Neural cell (in vitro differentiated cells): ENCODE measurements at regions not wholly inside any gene's neighbourhood (a gene's known extent, or its start where the extent isn't known, plus 50 kb on each side); places are given as distances from the start of the nearest gene placed in this dataset.

Source experiments
- H2AFZ ChIP-seq: fragments of 200-600, 300-800 bp; sonication (generic), shearing (Covaris generic); 2 replicates; pipeline ENCODE4 v1.6.0; 2014; ENCODE audit warnings: low read depth, mild to moderate bottlenecking, antibody characterized with exemption, low read length, moderate library complexity
- H3F3A ChIP-seq: fragments of 200-600 bp; shearing (Covaris generic); 2 replicates; pipeline ENCODE4 v1.6.1; 2016; ENCODE audit warnings: mild to moderate bottlenecking, moderate library complexity, mixed read lengths, antibody characterized with exemption, low read length; ENCODE audit not compliant: insufficient read depth, poor library complexity, severe bottlenecking
- H3K27ac ChIP-seq: fragments of 200-600, 300-800 bp; sonication (generic), shearing (Covaris generic); 2 replicates; pipeline ENCODE4 v1.5.1; 2014; ENCODE audit warnings: mild to moderate bottlenecking, low read length, moderate library complexity
- H3K27me3 ChIP-seq: fragments of 300-800, 200-600 bp; sonication (generic), shearing (Covaris generic); 2 replicates; pipeline ENCODE4 v1.6.0; 2014; ENCODE audit warnings: mild to moderate bottlenecking, low read depth, low read length, moderate library complexity; ENCODE audit not compliant: insufficient read depth
- H3K36me3 ChIP-seq: fragments of 300-800, 200-600 bp; sonication (generic), shearing (Covaris generic); 2 replicates; pipeline ENCODE4 v1.5.1; 2014; ENCODE audit warnings: mild to moderate bottlenecking, antibody characterized with exemption, low read length, moderate library complexity; ENCODE audit not compliant: insufficient read depth
- H3K4me2 ChIP-seq: fragments of 300-800, 200-600 bp; sonication (generic), shearing (Covaris generic); 2 replicates; pipeline ENCODE4 v1.6.0; 2014; ENCODE audit warnings: mild to moderate bottlenecking, low read length
- H3K4me3 ChIP-seq: fragments of 300-800, 200-600 bp; sonication (generic), shearing (Covaris generic); 2 replicates; pipeline ENCODE4 v1.5.1; 2014; ENCODE audit warnings: mild to moderate bottlenecking, low read length, moderate library complexity
- H3K79me2 ChIP-seq: fragments of 200-600 bp; shearing (Covaris generic); replicated peaks from 2 replicates; pipeline ENCODE4 v1.6.0; 2014; ENCODE audit warnings: mild to moderate bottlenecking, low read length, moderate library complexity; ENCODE audit not compliant: insufficient read depth
- H3K9ac ChIP-seq: fragments of 300-800, 200-600 bp; sonication (generic), shearing (Covaris generic); 2 replicates; pipeline ENCODE4 v1.6.1; 2016; ENCODE audit warnings: mild to moderate bottlenecking, low read length, mixed read lengths
- H3K9me2 ChIP-seq: fragments of 200-600 bp; shearing (Covaris generic); 2 replicates; pipeline ENCODE4 v1.6.1; 2016; ENCODE audit warnings: mild to moderate bottlenecking, low read length, mixed read lengths; ENCODE audit not compliant: insufficient read depth
- H3K9me3 ChIP-seq: fragments of 200-600, 300-800 bp; sonication (generic), shearing (Covaris generic); 2 replicates; pipeline ENCODE4 v1.6.1; 2016; ENCODE audit warnings: mild to moderate bottlenecking, mixed run types, low read length, moderate library complexity, mixed read lengths
- H4K20me1 ChIP-seq: fragments of 200-600 bp; shearing (Covaris generic); 2 replicates; pipeline ENCODE4 v1.6.1; 2016; ENCODE audit warnings: mild to moderate bottlenecking, mixed run types; ENCODE audit not compliant: insufficient read depth
- CTCF ChIP-seq: fragments of 450-650 bp; IDR thresholded peaks from 2 replicates; pipeline ENCODE4 v1.5.1; 2014; ENCODE audit warnings: antibody characterized with exemption, mild to moderate bottlenecking, moderate library complexity; ENCODE audit not compliant: poor library complexity, severe bottlenecking
- EP300 ChIP-seq: fragments of 450-650 bp; conservative IDR thresholded peaks from 2 replicates; pipeline ENCODE4 v1.6.1; 2014; ENCODE audit warnings: antibody characterized with exemption, mild to moderate bottlenecking, moderate library complexity; ENCODE audit not compliant: poor library complexity, severe bottlenecking
- EZH2 ChIP-seq: fragments of 200-600, 300-800 bp; shearing (Covaris generic), sonication (generic); IDR thresholded peaks from 2 replicates; pipeline ENCODE4 v1.6.1; 2014; ENCODE audit warnings: antibody characterized with exemption, low read length, borderline replicate concordance, mild to moderate bottlenecking; ENCODE audit not compliant: insufficient read depth, poor library complexity, severe bottlenecking
- MXI1 ChIP-seq: fragments of 450-650 bp; conservative IDR thresholded peaks from 2 replicates; pipeline ENCODE4 v1.6.1; 2014; ENCODE audit warnings: antibody characterized with exemption, mild to moderate bottlenecking; ENCODE audit not compliant: poor library complexity, severe bottlenecking
- POLR2AphosphoS5 ChIP-seq: IDR thresholded peaks from 2 replicates; pipeline ENCODE4 v1.6.1; 2012
- RAD21 ChIP-seq: fragments of 450-650 bp; conservative IDR thresholded peaks from 2 replicates; pipeline ENCODE4 v1.6.1; 2014; ENCODE audit warnings: antibody characterized with exemption, mild to moderate bottlenecking, moderate library complexity
- REST ChIP-seq: IDR thresholded peaks from 2 replicates; pipeline ENCODE4 v1.6.1; 2012; ENCODE audit warnings: borderline replicate concordance
- SMC3 ChIP-seq: fragments of 450-650 bp; conservative IDR thresholded peaks from 2 replicates; pipeline ENCODE4 v1.6.1; 2014; ENCODE audit warnings: antibody characterized with exemption, mild to moderate bottlenecking, moderate library complexity; ENCODE audit not compliant: poor library complexity
- TAF1 ChIP-seq: IDR thresholded peaks from 2 replicates; pipeline ENCODE4 v1.6.1; 2012; ENCODE audit warnings: low read depth

DNA sequence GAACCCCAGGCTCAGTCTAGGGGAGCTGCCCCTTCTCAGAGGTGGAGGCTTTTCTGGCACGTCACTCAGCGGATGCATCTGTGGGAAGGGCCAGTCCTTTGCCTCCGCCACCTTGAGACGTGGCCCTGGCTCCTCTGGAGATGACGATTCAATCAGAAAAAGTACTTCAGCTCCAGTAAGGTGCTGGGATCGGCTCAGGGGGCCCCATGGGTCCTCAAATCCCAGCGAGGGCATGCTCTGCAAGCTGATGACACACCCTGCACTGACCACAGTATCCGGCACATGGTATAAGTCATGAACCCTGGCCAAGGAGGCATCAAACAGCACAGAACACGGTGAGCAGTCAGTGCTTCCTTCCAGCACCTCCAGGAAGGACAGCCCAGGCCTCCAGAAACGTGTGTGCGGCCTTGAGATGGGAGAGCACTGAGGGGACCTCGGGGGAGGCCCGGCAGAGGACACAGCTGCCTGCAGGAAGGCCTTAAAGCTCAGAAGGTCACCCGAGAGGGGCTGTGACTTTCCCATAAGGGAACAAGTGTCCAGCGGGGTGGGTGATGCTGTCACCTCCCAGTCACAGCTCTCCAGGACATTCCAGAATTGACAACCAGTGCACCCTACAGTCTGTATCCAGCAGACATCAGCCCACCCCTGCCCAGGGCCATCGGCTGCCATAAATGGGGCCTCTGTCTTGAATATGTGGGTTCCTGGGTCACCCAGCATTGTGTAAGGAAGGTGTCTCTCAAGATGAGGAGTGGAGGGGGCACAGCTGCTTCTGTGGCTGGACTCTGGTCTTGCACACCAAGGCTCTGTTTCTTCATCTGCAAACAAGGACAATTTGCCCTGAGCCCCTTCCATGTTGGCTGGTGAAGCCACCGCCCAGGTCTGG is 205.8 kb downstream of the NDUFA10 start:
- no peaks in the 10 kb centered on the region for H4K20me1 ChIP-seq
- H3K36me3 ChIP-seq: no peaks in the 10 kb centered on the region
- H3K9ac ChIP-seq: no peak overlapping the region
- H3K27ac ChIP-seq: no peak overlapping the region
- no peak overlapping the region for H3K4me2 ChIP-seq
- H3K9me2 ChIP-seq: no peaks in the 10 kb centered on the region
- no peak overlapping the region for H3K4me3 ChIP-seq
- H3K9me3 ChIP-seq: no peaks in the 10 kb centered on the region
- TF ChIP-seq TAF1 (no peak), CTCF (no peak), REST (no peak), POLR2AphosphoS5 (no peak), RAD21 (no peak), SMC3 (no peak), EZH2 (no peak), MXI1 (no peak), EP300 (no peak)
- H3F3A ChIP-seq: no peaks in the 10 kb centered on the region
- no peaks in the 10 kb centered on the region for H3K79me2 ChIP-seq
- no peaks in the 10 kb centered on the region for H3K27me3 ChIP-seq
- no peak overlapping the region for H2AFZ ChIP-seq

- H3K9ac ChIP-seq: no peak overlapping the region
- no peaks in the 10 kb centered on the region for H3K9me3 ChIP-seq
- no peaks in the 10 kb centered on the region for H3K9me2 ChIP-seq
- no peaks in the 10 kb centered on the region for H3K27me3 ChIP-seq
- no peak overlapping the region for H3K4me2 ChIP-seq
- TF ChIP-seq REST (no peak), SMC3 (no peak), RAD21 (no peak)
- no peaks in the 10 kb centered on the region for H4K20me1 ChIP-seq
- H3K79me2 ChIP-seq: no peaks in the 10 kb centered on the region
- no peak overlapping the region for H2AFZ ChIP-seq
- no peaks in the 10 kb centered on the region for H3K36me3 ChIP-seq
- H3F3A ChIP-seq: no peaks in the 10 kb centered on the region
- no peak overlapping the region for H3K4me3 ChIP-seq
- no peak overlapping the region for H3K27ac ChIP-seq
These were observed 206.6 kb downstream of the NDUFA10 start for GRCh38 chr2:239818531-239819011.
